DND-41 (cell line): ENCODE measurements at regions not wholly inside any gene's neighbourhood (a gene's known extent, or its start where the extent isn't known, plus 50 kb on each side); places are given as distances from the start of the nearest gene placed in this dataset.

Experiments
- ATAC-seq: fragments of 200-7000 bp; cut with Tn5 transposase; 3 replicates; pipeline ENCODE4 v1.9.1; 2021; ENCODE audit warnings: low read depth; ENCODE audit not compliant: insufficient read depth
- DNase-seq: peaks from one replicate; pipeline ENCODE4 v3.0.0-alpha.2; 2020
- H2AFZ ChIP-seq: 2 replicates; pipeline ENCODE4 v1.6.0; 2012; ENCODE audit warnings: low read depth, low read length
- H3K27ac ChIP-seq: 2 replicates; pipeline ENCODE4 v1.5.1; 2012; ENCODE audit warnings: low read length, inconsistent platforms
- H3K27me3 ChIP-seq: fragments of 200-600 bp; sonication (generic); 2 replicates; pipeline ENCODE4 v1.6.0; 2012; ENCODE audit warnings: low read length, mild to moderate bottlenecking, inconsistent platforms; ENCODE audit not compliant: insufficient read depth, poor library complexity
- H3K36me3 ChIP-seq: 2 replicates; pipeline ENCODE4 v1.5.1; 2012; ENCODE audit warnings: low read length, inconsistent platforms; ENCODE audit not compliant: insufficient read depth
- H3K4me1 ChIP-seq: 2 replicates; pipeline ENCODE4 v1.5.1; 2012; ENCODE audit warnings: mild to moderate bottlenecking, low read length; ENCODE audit not compliant: insufficient read depth
- H3K4me2 ChIP-seq: 2 replicates; pipeline ENCODE4 v1.6.0; 2012; ENCODE audit warnings: mild to moderate bottlenecking, moderate library complexity, low read length, inconsistent platforms; ENCODE audit not compliant: insufficient read depth
- H3K4me3 ChIP-seq, 2 experiments: fragments of 200-600 bp in 1 of 2; shearing (Covaris generic) in 1 of 2; 2 replicates each; pipeline ENCODE4 v1.5.1; 2012 to 2016; ENCODE audit warnings: inconsistent platforms in 2 of 2, low read length in 2 of 2, mild to moderate bottlenecking in 2 of 2, low read depth in 1 of 2, moderate library complexity in 1 of 2
- H3K79me2 ChIP-seq: 2 replicates; pipeline ENCODE4 v1.6.0; 2012; ENCODE audit warnings: low read length, inconsistent platforms; ENCODE audit not compliant: insufficient read depth
- H3K9ac ChIP-seq: 2 replicates; pipeline ENCODE4 v1.6.0; 2012; ENCODE audit warnings: low read depth, mild to moderate bottlenecking, inconsistent platforms, low read length, moderate library complexity
- H3K9me3 ChIP-seq: 2 replicates; pipeline ENCODE4 v1.5.1; 2012; ENCODE audit warnings: low read length, moderate library complexity, mild to moderate bottlenecking, inconsistent platforms; ENCODE audit not compliant: insufficient read depth, severe bottlenecking
- H4K20me1 ChIP-seq: 2 replicates; pipeline ENCODE4 v1.6.0; 2012; ENCODE audit warnings: low read length; ENCODE audit not compliant: insufficient read depth
- EZH2 ChIP-seq: IDR thresholded peaks from 3 replicates; pipeline ENCODE4 v1.6.1; 2012; ENCODE audit warnings: borderline replicate concordance, low read depth, mild to moderate bottlenecking, moderate library complexity, low read length, inconsistent platforms; ENCODE audit not compliant: severe bottlenecking
- TF ChIP-seq, protein P1 (sequence below): IDR thresholded peaks from 2 replicates; pipeline ENCODE4 v1.5.1; 2012; ENCODE audit warnings: borderline replicate concordance, low read length, moderate library complexity, mild to moderate bottlenecking; ENCODE audit not compliant: poor library complexity, severe bottlenecking; ENCODE audit errors: extremely low read depth

DNA sequence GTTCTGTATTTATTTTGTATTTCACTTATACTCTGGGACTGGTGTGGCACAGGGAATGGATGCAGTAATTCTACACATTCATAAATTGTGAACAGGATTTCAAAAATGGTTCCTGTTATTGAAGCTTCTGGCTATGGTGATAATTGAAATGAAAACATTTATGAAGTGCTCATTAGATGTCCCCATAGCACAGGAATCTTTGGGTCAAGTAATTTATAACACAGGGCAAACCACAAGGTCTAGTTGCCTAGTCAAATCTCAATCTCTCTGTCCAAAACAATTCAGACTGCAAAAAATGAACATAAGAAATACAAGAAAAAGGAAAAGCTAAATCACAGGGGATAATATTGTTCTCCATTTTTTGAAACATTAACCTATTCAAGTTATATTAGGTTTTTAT lies 117.5 kb upstream of the PTPRG start:
- H4K20me1 ChIP-seq = no peaks in the 10 kb centered on the region
- no peak for TF ChIP-seq EZH2
- TF ChIP-seq, protein P1, sequence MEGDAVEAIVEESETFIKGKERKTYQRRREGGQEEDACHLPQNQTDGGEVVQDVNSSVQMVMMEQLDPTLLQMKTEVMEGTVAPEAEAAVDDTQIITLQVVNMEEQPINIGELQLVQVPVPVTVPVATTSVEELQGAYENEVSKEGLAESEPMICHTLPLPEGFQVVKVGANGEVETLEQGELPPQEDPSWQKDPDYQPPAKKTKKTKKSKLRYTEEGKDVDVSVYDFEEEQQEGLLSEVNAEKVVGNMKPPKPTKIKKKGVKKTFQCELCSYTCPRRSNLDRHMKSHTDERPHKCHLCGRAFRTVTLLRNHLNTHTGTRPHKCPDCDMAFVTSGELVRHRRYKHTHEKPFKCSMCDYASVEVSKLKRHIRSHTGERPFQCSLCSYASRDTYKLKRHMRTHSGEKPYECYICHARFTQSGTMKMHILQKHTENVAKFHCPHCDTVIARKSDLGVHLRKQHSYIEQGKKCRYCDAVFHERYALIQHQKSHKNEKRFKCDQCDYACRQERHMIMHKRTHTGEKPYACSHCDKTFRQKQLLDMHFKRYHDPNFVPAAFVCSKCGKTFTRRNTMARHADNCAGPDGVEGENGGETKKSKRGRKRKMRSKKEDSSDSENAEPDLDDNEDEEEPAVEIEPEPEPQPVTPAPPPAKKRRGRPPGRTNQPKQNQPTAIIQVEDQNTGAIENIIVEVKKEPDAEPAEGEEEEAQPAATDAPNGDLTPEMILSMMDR = no peak
- no peak overlapping the region for H3K4me2 ChIP-seq
- no peak overlapping the region for H3K27ac ChIP-seq
- no peak overlapping the region for H3K4me3 ChIP-seq
- H3K4me1 ChIP-seq = no peaks in the 10 kb centered on the region
- DNase-seq = no peak
- no peak overlapping the region for H2AFZ ChIP-seq
- H3K9me3 ChIP-seq = no peaks in the 10 kb centered on the region
- no peaks in the 10 kb centered on the region for H3K36me3 ChIP-seq
- no peak overlapping the region for H3K9ac ChIP-seq
- H3K27me3 ChIP-seq = no peaks in the 10 kb centered on the region
- no peaks in the 10 kb centered on the region for H3K79me2 ChIP-seq
- no peak for ATAC-seq

DNA sequence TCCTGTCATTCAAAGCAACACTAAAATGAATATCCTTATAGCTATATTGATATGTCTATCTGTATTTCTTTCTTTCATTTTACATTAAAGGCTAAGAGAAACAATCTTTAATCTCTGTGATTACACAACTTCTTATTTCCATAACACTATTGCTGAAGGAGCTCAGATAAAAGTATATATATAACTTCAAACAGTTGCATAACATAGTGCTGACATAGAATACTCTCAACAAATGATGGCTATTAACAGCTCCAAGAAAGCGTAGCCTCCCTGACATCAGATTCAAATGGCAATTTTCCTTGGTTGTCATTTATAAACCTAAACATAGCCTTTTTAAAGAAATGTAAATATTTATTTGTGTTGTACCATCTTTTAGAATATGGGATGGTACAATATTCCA lies 116.6 kb upstream of the PTPRG start:
- no peak overlapping the region for H3K4me3 ChIP-seq
- ATAC-seq = no peak
- TF ChIP-seq, protein P1 = no peak
- TF ChIP-seq EZH2 = no peak

DNA sequence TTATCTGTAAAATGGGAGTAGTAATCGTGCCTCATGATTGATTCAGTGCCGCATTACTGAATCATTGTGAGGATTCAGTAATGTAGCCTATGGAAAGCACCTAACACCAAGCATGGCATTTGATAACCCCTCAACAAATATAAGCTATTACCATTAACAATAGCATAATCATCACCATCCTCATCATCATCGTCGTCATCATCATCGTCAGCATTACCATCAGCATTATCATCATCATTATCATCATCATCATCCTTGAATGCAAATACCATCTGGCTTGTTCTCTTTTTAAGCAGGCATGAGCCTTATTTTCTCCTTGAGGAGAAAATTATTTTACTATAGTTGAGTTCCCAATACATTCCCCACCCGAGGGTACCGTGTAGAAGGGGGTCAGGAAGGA lies 115.4 kb upstream of the PTPRG start:
- Histone ChIP-seq H3K27me3 (no peaks in the 10 kb centered on the region), H4K20me1 (no peaks in the 10 kb centered on the region), H3K27ac (no peak overlapping the region), H3K79me2 (no peaks in the 10 kb centered on the region), H2AFZ (no peak overlapping the region), H3K4me1 (no peaks in the 10 kb centered on the region), H3K4me2 (no peak overlapping the region), H3K4me3 (no peak overlapping the region), H3K9me3 (no peaks in the 10 kb centered on the region), H3K9ac (no peak overlapping the region), H3K36me3 (no peaks in the 10 kb centered on the region)
- TF ChIP-seq, protein P1 = no peak
- no peak for TF ChIP-seq EZH2
- ATAC-seq (no peak), DNase-seq (no peak)

More for the DNA sequence above, 116.6 kb upstream of the PTPRG start:
- Histone ChIP-seq H3K27me3 (no peaks in the 10 kb centered on the region), H3K4me2 (no peak overlapping the region), H3K9ac (no peak overlapping the region), H3K9me3 (no peaks in the 10 kb centered on the region), H3K36me3 (no peaks in the 10 kb centered on the region), H2AFZ (no peak overlapping the region), H4K20me1 (no peaks in the 10 kb centered on the region), H3K27ac (no peak overlapping the region), H3K4me1 (no peaks in the 10 kb centered on the region), H3K79me2 (no peaks in the 10 kb centered on the region)
- DNase-seq = no peak

DNA sequence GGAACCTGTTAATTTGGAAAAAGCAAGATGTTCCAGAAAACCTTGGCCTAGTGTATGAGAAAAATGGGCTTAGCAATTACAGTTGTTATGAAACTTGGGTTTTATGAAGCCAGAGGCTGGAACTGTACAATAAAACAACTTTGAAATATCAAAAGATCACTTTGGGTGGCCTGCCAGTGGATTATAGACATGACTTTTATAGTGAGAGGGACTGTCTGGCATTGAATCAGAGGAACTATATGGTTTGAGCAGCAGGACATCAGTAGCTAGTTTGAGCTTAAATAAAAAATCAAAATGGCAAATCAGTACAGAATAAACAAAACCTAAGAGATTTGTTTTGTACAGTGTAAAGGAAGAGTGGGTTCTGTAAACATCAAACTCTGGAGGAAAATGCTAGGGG lies 115.0 kb upstream of the PTPRG start:
- H3K9ac ChIP-seq = no peak overlapping the region
- no peak overlapping the region for H3K4me2 ChIP-seq
- no peaks in the 10 kb centered on the region for H3K36me3 ChIP-seq
- no peaks in the 10 kb centered on the region for H3K4me1 ChIP-seq
- no peak overlapping the region for H3K4me3 ChIP-seq
- TF ChIP-seq, protein P1 = no peak
- TF ChIP-seq EZH2 = no peak
- no peaks in the 10 kb centered on the region for H3K79me2 ChIP-seq
- no peaks in the 10 kb centered on the region for H3K9me3 ChIP-seq
- DNase-seq = no peak
- H3K27ac ChIP-seq = no peak overlapping the region
- no peak overlapping the region for H2AFZ ChIP-seq
- H4K20me1 ChIP-seq = no peaks in the 10 kb centered on the region
- no peak for ATAC-seq
- no peaks in the 10 kb centered on the region for H3K27me3 ChIP-seq
